ENCODE measurements at regions not wholly inside any gene's neighbourhood (a gene's known extent, or its start where the extent isn't known, plus 50 kb on each side); places are given as distances from the start of the nearest gene placed in this dataset.

- TF ChIP-seq EP300 (IDR thresholded peaks at IDR 0.05), result no peak
- TF ChIP-seq CTCF (IDR thresholded peaks at IDR 0.05), result no peak
Observed at GRCh38 chr18:70382017-70382416, 93.2 kb downstream of the SOCS6 start.

Data from suprapubic skin (tissue), 3 donors.